GM10248 (cell line): ENCODE measurements at regions not wholly inside any gene's neighbourhood (a gene's known extent, or its start where the extent isn't known, plus 50 kb on each side); places are given as distances from the start of the nearest gene placed in this dataset.

Source experiments
- CTCF ChIA-PET: fragments of 300-600 bp; sonication (Branson Sonifier 250); formaldehyde crosslinking; extraction: SDS; loops from one replicate; lab custom pipeline; 2021; ENCODE audit warnings: antibody characterized with exemption; lab: Yijun Ruan, JAX
- POLR2A ChIA-PET: fragments of 350-650 bp; sonication (Branson Sonifier 250); formaldehyde crosslinking; extraction: SDS; loops from one replicate; lab custom pipeline; 2020; ENCODE audit warnings: antibody characterized with exemption; lab: Yijun Ruan, JAX
- DNase-seq: peaks from one replicate; pipeline ENCODE4 v3.0.0; 2012; ENCODE audit errors: extremely low spot score
- TF ChIP-seq, protein P1 (sequence below): IDR thresholded peaks from 2 replicates; pipeline ENCODE4 v1.5.1; 2012; ENCODE audit warnings: mild to moderate bottlenecking, low read depth; ENCODE audit errors: extremely low read depth, missing control alignments, control extremely low read depth

DNA sequence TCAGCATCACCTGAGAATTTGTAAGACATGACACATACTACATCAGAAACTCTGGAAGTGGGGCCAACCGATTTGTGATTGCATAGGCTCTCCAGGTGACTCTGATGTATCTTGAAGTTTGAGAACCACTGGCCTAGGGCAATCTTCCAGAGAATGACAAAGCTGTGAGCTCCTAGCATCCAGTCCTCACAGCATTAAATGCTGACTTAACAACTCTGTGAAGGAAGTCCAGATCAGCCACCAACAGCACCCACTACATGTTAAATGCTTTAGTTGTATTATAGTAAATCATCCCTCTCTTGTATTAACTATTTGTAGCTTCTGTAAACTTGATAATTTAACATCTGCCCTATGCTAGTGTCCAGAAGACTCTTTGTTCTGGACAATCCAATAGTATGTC, 636.5 kb upstream of the STEAP1 start:
- ChIA-PET POLR2A (no interaction called here), CTCF (no interaction called here)
- TF ChIP-seq, protein P1, sequence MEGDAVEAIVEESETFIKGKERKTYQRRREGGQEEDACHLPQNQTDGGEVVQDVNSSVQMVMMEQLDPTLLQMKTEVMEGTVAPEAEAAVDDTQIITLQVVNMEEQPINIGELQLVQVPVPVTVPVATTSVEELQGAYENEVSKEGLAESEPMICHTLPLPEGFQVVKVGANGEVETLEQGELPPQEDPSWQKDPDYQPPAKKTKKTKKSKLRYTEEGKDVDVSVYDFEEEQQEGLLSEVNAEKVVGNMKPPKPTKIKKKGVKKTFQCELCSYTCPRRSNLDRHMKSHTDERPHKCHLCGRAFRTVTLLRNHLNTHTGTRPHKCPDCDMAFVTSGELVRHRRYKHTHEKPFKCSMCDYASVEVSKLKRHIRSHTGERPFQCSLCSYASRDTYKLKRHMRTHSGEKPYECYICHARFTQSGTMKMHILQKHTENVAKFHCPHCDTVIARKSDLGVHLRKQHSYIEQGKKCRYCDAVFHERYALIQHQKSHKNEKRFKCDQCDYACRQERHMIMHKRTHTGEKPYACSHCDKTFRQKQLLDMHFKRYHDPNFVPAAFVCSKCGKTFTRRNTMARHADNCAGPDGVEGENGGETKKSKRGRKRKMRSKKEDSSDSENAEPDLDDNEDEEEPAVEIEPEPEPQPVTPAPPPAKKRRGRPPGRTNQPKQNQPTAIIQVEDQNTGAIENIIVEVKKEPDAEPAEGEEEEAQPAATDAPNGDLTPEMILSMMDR: no peak
- DNase-seq: no peak

DNA sequence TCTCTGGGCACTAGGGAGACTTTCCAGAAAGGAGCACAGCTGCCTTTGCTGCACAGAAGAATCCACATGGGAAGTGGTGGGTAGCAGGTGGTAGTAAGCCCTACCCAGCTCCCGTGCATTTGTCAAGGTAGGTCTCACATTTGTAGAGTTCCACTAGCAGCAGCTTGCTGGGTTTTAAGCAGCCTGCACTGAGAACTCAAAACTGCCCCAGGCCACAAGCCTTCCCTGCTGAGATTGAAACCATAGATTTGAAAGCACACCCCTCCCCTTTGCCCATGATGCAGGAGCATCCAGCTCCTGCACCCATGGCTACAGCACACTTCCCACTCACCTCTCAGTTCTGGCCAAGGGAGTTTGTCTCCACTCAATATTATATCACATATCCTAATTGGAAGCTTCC, 604.5 kb upstream of the STEAP1 start:
- CTCF ChIA-PET: interaction anchor here (1.2 to 1.4 kb wide), 2 partner anchors 17 to 86 kb away, joined by 3 read pairs; no protein-coding TSS in a partner anchor
- TF ChIP-seq, protein P1: no peak
- no peak for DNase-seq
- POLR2A ChIA-PET: no interaction called here

DNA sequence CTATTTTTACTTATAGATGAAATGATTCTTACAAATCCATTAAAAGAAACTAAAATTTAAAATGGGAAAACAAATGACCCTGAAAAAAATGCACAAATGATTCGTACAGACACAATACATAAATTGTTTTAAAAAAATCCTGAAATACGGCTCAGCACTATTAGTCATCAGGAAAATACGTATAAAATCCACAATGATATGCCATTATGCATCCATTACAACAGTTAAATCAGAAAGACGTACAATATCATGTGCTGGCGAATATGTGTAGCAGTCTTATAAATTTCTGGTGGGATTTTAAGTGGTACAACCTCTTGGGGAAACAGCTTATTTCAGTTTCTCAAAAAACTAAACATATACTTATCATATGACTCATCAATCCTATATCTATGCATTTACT, 600.1 kb upstream of the STEAP1 start:
- no peak for DNase-seq
- CTCF ChIA-PET: no interaction called here
- TF ChIP-seq, protein P1: no peak
- POLR2A ChIA-PET: no interaction called here

DNA sequence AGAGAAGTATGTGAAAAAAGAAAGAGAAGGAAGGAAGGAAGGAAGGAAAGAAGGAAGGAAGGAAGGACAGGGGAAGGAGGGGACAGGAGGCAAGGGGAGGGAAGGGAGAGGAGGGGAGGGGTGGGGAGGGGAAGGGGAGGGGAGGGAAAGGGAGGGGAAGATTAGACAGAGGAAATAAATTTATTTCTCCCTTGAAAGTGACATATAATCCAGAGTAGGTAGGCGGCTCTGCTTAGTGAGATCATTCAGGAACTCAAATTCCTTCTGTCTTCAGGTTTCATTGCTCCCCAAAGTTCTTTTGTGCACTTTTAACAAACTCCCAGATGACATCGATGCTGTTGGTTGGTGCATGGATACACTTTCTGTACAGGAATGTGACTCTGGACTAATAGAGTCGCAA, 594.7 kb upstream of the STEAP1 start:
- POLR2A ChIA-PET: no interaction called here
- CTCF ChIA-PET: no interaction called here
- TF ChIP-seq, protein P1: no peak

DNA sequence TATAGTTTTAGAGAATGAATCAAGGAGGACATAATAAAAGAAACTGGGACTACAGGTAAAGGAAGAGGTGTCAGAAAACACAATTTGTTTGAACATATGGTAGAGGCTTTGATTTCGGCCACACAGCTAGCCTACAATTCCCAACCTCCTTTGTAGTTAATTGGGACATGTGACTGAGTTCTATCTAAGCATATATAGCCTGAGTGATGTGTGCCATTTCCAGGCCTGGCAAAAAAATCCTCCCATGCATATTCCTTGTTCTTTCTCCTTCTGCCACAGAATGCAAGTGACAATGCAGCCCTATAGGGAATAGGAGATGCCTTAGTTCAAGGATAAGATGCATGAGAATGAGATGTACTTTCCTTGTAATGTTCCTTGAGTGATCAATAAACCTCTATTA, 590.7 kb upstream of the STEAP1 start:
- no peak for DNase-seq
- TF ChIP-seq, protein P1: no peak
- POLR2A ChIA-PET: no interaction called here
- CTCF ChIA-PET: no interaction called here

More for the DNA sequence above, 594.7 kb upstream of the STEAP1 start:
- DNase-seq: no peak

DNA sequence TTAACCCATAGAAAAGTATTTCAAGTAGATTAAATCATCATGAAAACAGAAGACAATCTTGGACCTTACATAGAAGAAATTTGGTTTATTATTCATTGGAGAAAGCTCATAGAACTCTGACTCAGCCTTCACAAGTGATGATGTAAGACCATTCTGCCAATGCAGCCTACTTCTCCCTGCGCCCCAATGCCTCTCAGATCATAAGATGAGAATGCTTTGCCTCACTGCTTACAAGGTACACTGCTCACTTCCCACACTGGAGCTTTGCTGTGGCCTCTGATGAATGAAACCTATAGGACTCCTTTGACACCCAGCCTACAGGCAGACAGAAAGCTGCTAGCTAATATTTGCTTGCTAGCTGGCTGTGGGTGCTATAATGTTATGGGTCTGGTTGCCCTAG, 569.4 kb upstream of the STEAP1 start:
- ChIA-PET POLR2A (no interaction called here), CTCF (no interaction called here)
- DNase-seq: no peak
- TF ChIP-seq, protein P1: no peak

DNA sequence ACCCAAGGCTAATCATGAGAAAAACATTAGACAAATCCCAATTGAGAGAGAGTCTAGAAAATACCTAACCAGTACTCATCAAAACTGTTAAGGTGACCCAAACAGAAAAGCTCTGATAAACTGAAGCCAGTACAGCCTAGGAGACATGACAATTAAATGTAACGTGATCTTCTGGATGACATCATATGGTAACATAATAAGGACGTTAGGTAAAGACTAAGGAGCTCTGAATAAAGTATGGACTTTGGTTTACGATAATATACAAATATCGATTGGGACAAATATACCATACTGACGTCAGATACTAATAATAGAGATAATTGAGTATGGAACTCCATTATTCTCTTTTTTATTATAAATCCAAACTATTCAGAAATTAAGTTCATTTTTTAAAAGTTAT, 561.1 kb upstream of the STEAP1 start:
- no peak for DNase-seq
- POLR2A ChIA-PET: no interaction called here
- TF ChIP-seq, protein P1: no peak
- CTCF ChIA-PET: interaction anchor here (0.7 to 2.9 kb wide), 5 partner anchors 13 to 207 kb away, joined by 3 to 8 read pairs (median 4); no protein-coding TSS in a partner anchor
